H1 (cell line): ENCODE measurements at regions not wholly inside any gene's neighbourhood (a gene's known extent, or its start where the extent isn't known, plus 50 kb on each side); places are given as distances from the start of the nearest gene placed in this dataset.

Experiments used
- CTCF ChIA-PET: fragments of 300-600 bp; sonication (Branson Sonifier 250); formaldehyde crosslinking; loops from one replicate; lab custom pipeline; 2021; ENCODE audit not compliant: partially characterized antibody; lab: Charles Lee
- POLR2A ChIA-PET: fragments of 300-600 bp; sonication (Branson Sonifier 250); formaldehyde crosslinking; loops from one replicate; lab custom pipeline; 2021; ENCODE audit warnings: inconsistent platforms; ENCODE audit not compliant: partially characterized antibody; lab: Charles Lee
- DNase-seq, 2 experiments: peaks; one replicate each; pipeline versions ENCODE4 v3.0.0 to v3.0.0-alpha.2; 2010 to 2022; ENCODE audit warnings: low spot score in 2 of 2, low read depth in 1 of 2, mixed read lengths in 1 of 2
- FAIRE-seq: peaks from 2 replicates; lab custom pipeline; 2011; peaks lifted over from hg19 to GRCh38; lab: Jason Lieb, UNC
- H2AFZ ChIP-seq: 2 replicates; pipeline ENCODE4 v1.8.1; 2012; ENCODE audit warnings: low read length, inconsistent platforms
- H2AK5ac ChIP-seq: 2 replicates; pipeline ENCODE4 v1.6.1; 2013; ENCODE audit warnings: low read depth, low read length
- H2BK120ac ChIP-seq: replicated peaks from 2 replicates; pipeline ENCODE3; 2013; ENCODE audit warnings: low read depth, low read length, inconsistent platforms
- H2BK12ac ChIP-seq: 2 replicates; pipeline ENCODE4 v1.6.1; 2013; ENCODE audit warnings: low read depth, low read length
- H2BK15ac ChIP-seq: 2 replicates; pipeline ENCODE4 v1.6.1; 2013; ENCODE audit warnings: low read length
- H2BK20ac ChIP-seq: 2 replicates; pipeline ENCODE4 v1.6.1; 2013; ENCODE audit warnings: low read length
- H2BK5ac ChIP-seq: 2 replicates; pipeline ENCODE4 v1.6.1; 2013; ENCODE audit warnings: low read depth, low read length
- H3K14ac ChIP-seq: 2 replicates; pipeline ENCODE4 v1.6.1; 2013; ENCODE audit warnings: inconsistent platforms; ENCODE audit not compliant: insufficient read length
- H3K18ac ChIP-seq: 2 replicates; pipeline ENCODE4 v1.6.1; 2013; ENCODE audit warnings: low read length; ENCODE audit errors: extremely low read depth
- H3K23ac ChIP-seq: 2 replicates; pipeline ENCODE4 v1.6.1; 2013; ENCODE audit warnings: inconsistent platforms; ENCODE audit not compliant: insufficient read length
- H3K23me2 ChIP-seq: 2 replicates; pipeline ENCODE4 v1.6.1; 2013; ENCODE audit warnings: low read depth, low read length
- H3K27ac ChIP-seq: 2 replicates; pipeline ENCODE4 v1.6.1; 2011; ENCODE audit warnings: low read depth, low read length, inconsistent platforms
- H3K27me3 ChIP-seq, 4 experiments: replicated peaks in 1 of 4; 1 replicate in 1 of 4; 2 replicates in 3 of 4; pipeline versions ENCODE4 v1.6.1 to v1.8.1; 2011 to 2013; ENCODE audit warnings: low read length in 3 of 4, mild to moderate bottlenecking in 3 of 4, inconsistent platforms in 2 of 4, mixed read lengths in 2 of 4, moderate library complexity in 1 of 4; ENCODE audit not compliant: control insufficient read depth in 3 of 4, insufficient read depth in 3 of 4; ENCODE audit errors: extremely low read depth in 1 of 4
- H3K36me3 ChIP-seq, 4 experiments: 2 replicates each; pipeline versions ENCODE4 v1.6.1 to v1.8.1; 2011 to 2013; ENCODE audit warnings: mild to moderate bottlenecking in 4 of 4, low read length in 3 of 4, moderate library complexity in 2 of 4, control low read depth in 1 of 4, inconsistent platforms in 1 of 4; ENCODE audit not compliant: insufficient read depth in 4 of 4, control insufficient read depth in 2 of 4
- H3K4ac ChIP-seq: replicated peaks from 2 replicates; pipeline ENCODE3; 2013; ENCODE audit warnings: low read length, low read depth, mixed read lengths, inconsistent platforms; ENCODE audit not compliant: insufficient read length
- H3K4me1 ChIP-seq, 4 experiments: replicated peaks in 1 of 4; 1 replicate in 1 of 4; 2 replicates in 3 of 4; pipeline versions ENCODE4 v1.6.1 to v1.8.1; 2011 to 2013; ENCODE audit warnings: low read length in 3 of 4, inconsistent platforms in 2 of 4, mixed read lengths in 1 of 4; ENCODE audit not compliant: insufficient read depth in 4 of 4, control insufficient read depth in 3 of 4
- H3K4me2 ChIP-seq, 2 experiments: 2 replicates each; pipeline versions ENCODE4 v1.6.1 to v1.8.1; 2011 to 2013; ENCODE audit warnings: low read depth in 2 of 2, low read length in 2 of 2, control low read depth in 1 of 2, inconsistent platforms in 1 of 2, mild to moderate bottlenecking in 1 of 2; ENCODE audit not compliant: insufficient read depth in 1 of 2
- H3K4me3 ChIP-seq, 4 experiments: fragments of 200-600, 300-600 bp in 1 of 4; sonication (generic), shearing (Covaris generic), sonication (Bioruptor Twin) in 1 of 4; 2 replicates each; pipeline versions ENCODE4 v1.5.1 to v1.8.1; 2011 to 2016; ENCODE audit warnings: low read length in 4 of 4, low read depth in 3 of 4, control low read depth in 2 of 4, inconsistent platforms in 2 of 4, mild to moderate bottlenecking in 2 of 4, mixed read lengths in 1 of 4, moderate library complexity in 1 of 4; ENCODE audit not compliant: insufficient read depth in 2 of 4; ENCODE audit errors: extremely low read depth in 1 of 4
- H3K56ac ChIP-seq: replicated peaks from 2 replicates; pipeline ENCODE3; 2013; ENCODE audit warnings: low read depth, mild to moderate bottlenecking, mixed read lengths, low read length, inconsistent platforms; ENCODE audit not compliant: insufficient read length
- H3K79me1 ChIP-seq: 2 replicates; pipeline ENCODE4 v1.6.1; 2013; ENCODE audit warnings: low read depth, low read length, control low read depth
- H3K79me2 ChIP-seq, 2 experiments: 2 replicates each; pipeline versions ENCODE4 v1.6.1 to v1.8.1; 2012 to 2013; ENCODE audit warnings: low read length in 2 of 2, mild to moderate bottlenecking in 2 of 2, inconsistent platforms in 1 of 2; ENCODE audit not compliant: insufficient read depth in 2 of 2, control insufficient read depth in 1 of 2
- H3K9ac ChIP-seq, 4 experiments: replicated peaks in 1 of 4; 1 replicate in 1 of 4; 2 replicates in 3 of 4; pipeline versions ENCODE4 v1.6.1 to v1.8.1; 2011 to 2013; ENCODE audit warnings: low read depth in 3 of 4, low read length in 3 of 4, control low read depth in 2 of 4, mild to moderate bottlenecking in 2 of 4, moderate library complexity in 2 of 4, inconsistent platforms in 1 of 4; ENCODE audit errors: extremely low read depth in 1 of 4
- H3K9me3 ChIP-seq, 2 experiments: 2 replicates each; pipeline versions ENCODE4 v1.6.1 to v1.8.1; 2012 to 2013; ENCODE audit warnings: mild to moderate bottlenecking in 2 of 2, moderate library complexity in 2 of 2, control low read depth in 1 of 2, inconsistent platforms in 1 of 2, low read depth in 1 of 2, low read length in 1 of 2, mixed read lengths in 1 of 2; ENCODE audit not compliant: insufficient read depth in 2 of 2
- H4K20me1 ChIP-seq, 2 experiments: replicated peaks in 1 of 2; 2 replicates each; pipeline versions ENCODE3 to v1.8.1; 2011 to 2013; ENCODE audit warnings: inconsistent platforms in 2 of 2, low read length in 2 of 2, mild to moderate bottlenecking in 1 of 2; ENCODE audit not compliant: insufficient read depth in 2 of 2, control insufficient read depth in 1 of 2
- H4K5ac ChIP-seq: 2 replicates; pipeline ENCODE4 v1.6.1; 2013; ENCODE audit warnings: low read length, low read depth, mixed read lengths, inconsistent platforms; ENCODE audit not compliant: insufficient read length
- H4K8ac ChIP-seq: 2 replicates; pipeline ENCODE4 v1.8.0; 2013; ENCODE audit warnings: mild to moderate bottlenecking, moderate library complexity, low read length, inconsistent platforms; ENCODE audit not compliant: insufficient read depth; ENCODE audit errors: extremely low read depth
- H4K91ac ChIP-seq: replicated peaks from 2 replicates; pipeline ENCODE3; 2013; ENCODE audit warnings: low read length, mixed read lengths, inconsistent platforms; ENCODE audit not compliant: insufficient read length
- CBX8 ChIP-seq: fragments of 300-800, 300-1000 bp; sonication (generic); IDR thresholded peaks from 2 replicates; pipeline ENCODE4 v1.7.1; 2016; ENCODE audit warnings: low read depth, low read length, borderline replicate concordance
- CREB1 ChIP-seq: IDR thresholded peaks from 2 replicates; pipeline ENCODE4 v1.6.1; 2012; ENCODE audit warnings: inconsistent platforms
- GABPA ChIP-seq: IDR thresholded peaks from 2 replicates; pipeline ENCODE4 v1.6.1; 2011; ENCODE audit warnings: mild to moderate bottlenecking, low read length, moderate library complexity, borderline replicate concordance; ENCODE audit not compliant: insufficient read depth
- GTF2F1 ChIP-seq: IDR thresholded peaks from 2 replicates; pipeline ENCODE4 v1.6.1; 2012; ENCODE audit warnings: low read depth, low read length, improper control_type of control experiment, borderline replicate concordance
- HDAC2 ChIP-seq, 2 experiments: fragments of 300-600 bp in 1 of 2; sonication (generic) in 1 of 2; IDR thresholded peaks; 2 replicates each; pipeline ENCODE4 v1.6.1; 2011 to 2012; ENCODE audit warnings: low read depth in 2 of 2, low read length in 2 of 2, mild to moderate bottlenecking in 2 of 2, moderate library complexity in 2 of 2, borderline replicate concordance in 1 of 2, inconsistent platforms in 1 of 2
- NRF1 ChIP-seq: IDR thresholded peaks from 2 replicates; pipeline ENCODE4 v1.6.1; 2011; ENCODE audit warnings: mild to moderate bottlenecking, low read depth, low read length, improper control_type of control experiment
- RXRA ChIP-seq: IDR thresholded peaks from 2 replicates; pipeline ENCODE4 v1.6.1; 2011; ENCODE audit warnings: low read depth, mild to moderate bottlenecking, low read length, moderate library complexity; ENCODE audit not compliant: insufficient read depth
- TAF1 ChIP-seq: IDR thresholded peaks from 2 replicates; pipeline ENCODE4 v1.6.1; 2011; ENCODE audit warnings: mild to moderate bottlenecking, low read depth, low read length
- TAF7 ChIP-seq: optimal IDR thresholded peaks from 2 replicates; pipeline ENCODE3; 2011; ENCODE audit warnings: low read depth, mild to moderate bottlenecking, inconsistent platforms, low read length, moderate library complexity, borderline replicate concordance
- YY1 ChIP-seq: IDR thresholded peaks from 2 replicates; pipeline ENCODE4 v1.6.1; 2011; ENCODE audit warnings: low read depth, mild to moderate bottlenecking, low read length
- WGBS, 2 experiments: shearing (Covaris generic) in 1 of 2; methylation state at CpG; one replicate each; pipeline versions ENCODE4 v1.1.6 to v1.1.7; 2013 to 2015; ENCODE audit warnings: low lambda C conversion rate in 2 of 2, mixed read lengths in 2 of 2, inconsistent platforms in 1 of 2, low coverage in 1 of 2, missing lambda C conversion rate in 1 of 2; ENCODE audit not compliant: insufficient replicate concordance in 2 of 2, insufficient coverage in 1 of 2, insufficient read length in 1 of 2; ENCODE audit errors: extremely low coverage in 1 of 2, missing lambda C conversion rate in 1 of 2; 5-methylcytosine and 5-hydroxymethylcytosine counted together

DNA sequence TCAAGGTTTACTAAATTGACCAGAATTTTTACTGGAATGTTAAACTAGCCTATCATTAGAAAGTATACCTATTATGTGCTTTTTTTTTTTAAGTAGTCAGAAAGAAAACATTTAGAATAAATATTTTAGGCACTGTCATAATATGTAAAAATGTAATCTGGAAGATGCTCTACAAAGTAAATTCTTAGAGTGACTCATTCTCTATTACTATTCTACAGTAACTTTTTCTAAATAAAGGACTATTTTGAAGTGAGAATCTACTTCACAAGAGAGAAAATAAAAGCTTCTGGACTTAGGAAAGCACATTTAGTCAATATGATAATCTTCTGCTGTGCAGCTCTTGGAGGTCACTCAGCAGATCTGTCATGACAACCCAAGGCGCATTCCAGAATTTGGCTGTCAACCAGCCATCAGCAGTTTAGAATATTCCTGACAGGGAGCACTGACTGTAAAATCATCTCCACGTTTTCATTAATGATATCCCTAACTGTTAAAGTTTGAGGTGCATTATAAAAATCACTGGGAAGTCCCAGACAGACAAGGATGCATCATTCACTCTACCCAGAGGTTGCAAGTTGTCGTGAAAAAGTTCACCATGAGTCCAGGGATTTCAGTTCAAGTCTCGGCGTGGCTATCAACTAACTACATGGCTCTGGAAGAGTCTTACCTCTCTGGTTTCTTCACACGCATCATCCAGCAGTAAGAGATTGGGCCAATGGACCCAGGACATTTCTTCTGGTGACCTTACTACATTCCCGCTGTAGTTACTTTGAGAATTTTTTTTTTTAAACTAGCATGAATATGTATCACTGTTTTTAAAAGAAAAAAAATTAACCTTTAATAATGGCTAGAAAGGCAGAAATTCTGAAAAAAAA, 374.9 kb downstream of the GJA1 start:
- Histone ChIP-seq H2BK15ac (no peak overlapping the region), H2AK5ac (no peak overlapping the region), H3K79me2 (no peaks in the 10 kb centered on the region), H4K91ac (no peak overlapping the region), H3K9ac (no peak overlapping the region), H3K18ac (no peak overlapping the region), H2BK12ac (no peak overlapping the region), H3K4me2 (no peak overlapping the region), H3K4ac (no peak overlapping the region), H2AFZ (no peak overlapping the region), H3K27me3 (no peaks in the 10 kb centered on the region), H4K20me1 (no peaks in the 10 kb centered on the region), H2BK5ac (no peak overlapping the region), H4K5ac (no peak overlapping the region), H3K79me1 (no peaks in the 10 kb centered on the region), H3K23me2 (no peaks in the 10 kb centered on the region), H3K4me1 (no peaks in the 10 kb centered on the region), H3K36me3 (no peaks in the 10 kb centered on the region), H3K9me3 (no peaks in the 10 kb centered on the region), H3K4me3 (no peak overlapping the region), H3K23ac (no peak overlapping the region), H4K8ac (no peak overlapping the region), H3K27ac (no peak overlapping the region), H2BK120ac (no peak overlapping the region), H2BK20ac (no peak overlapping the region), H3K14ac (no peak overlapping the region), H3K56ac (no peak overlapping the region)
- WGBS, 2 experiments, result 94% methylated on average over 7 of the region's 7 CpGs; no CpG with 5 or more reads in 1 of the 2 experiments
- ChIA-PET CTCF (no interaction called here), POLR2A (no interaction called here)
- FAIRE-seq (no peak), DNase-seq (no peak)
- TF ChIP-seq RXRA (no peak), TAF1 (no peak), NRF1 (no peak), GTF2F1 (no peak), CBX8 (no peak), YY1 (no peak), HDAC2 (IDR thresholded peaks at IDR 0.05; ENCODE audit: borderline replicate concordance in 1 of 2, low read depth in 2 of 2, low read length in 2 of 2) (no peak), CREB1 (no peak), TAF7 (no peak), GABPA (no peak)
